22Rv1 (cell line): ENCODE measurements at regions not wholly inside any gene's neighbourhood (a gene's known extent, or its start where the extent isn't known, plus 50 kb on each side); places are given as distances from the start of the nearest gene placed in this dataset.

Source experiments
- CTCF ChIP-seq: fragments of 450-650 bp; IDR thresholded peaks from 2 replicates; pipeline ENCODE4 v1.5.1; 2017; ENCODE audit warnings: mild to moderate bottlenecking
- ZFX ChIP-seq: fragments of 450-650 bp; IDR thresholded peaks from 2 replicates; pipeline ENCODE4 v1.6.1; 2017; ENCODE audit warnings: antibody characterized with exemption, borderline replicate concordance

- TF ChIP-seq CTCF, result no peak
- TF ChIP-seq ZFX, result no peak
Observed at GRCh38 chr16:6364846-6365245, 967.8 kb upstream of the RBFOX1 start.
